Activated CD4-positive, alpha-beta T cell treated with anti-CD3 and anti-CD28 coated beads for 36 hours (primary cell): ENCODE measurements at regions not wholly inside any gene's neighbourhood (a gene's known extent, or its start where the extent isn't known, plus 50 kb on each side); places are given as distances from the start of the nearest gene placed in this dataset.

Experiments
- ATAC-seq: fragments of 200-7000 bp; cut with Tn5 transposase; one replicate; pipeline ENCODE4 v1.10.0; 2021; ENCODE audit warnings: mild to moderate bottlenecking, moderate library complexity
- CTCF ChIA-PET: fragments of 350-600 bp; sonication (Branson Sonifier 250); formaldehyde crosslinking; loops from one replicate; lab custom pipeline; 2021; ENCODE audit warnings: antibody characterized with exemption; lab: Charles Lee
- POLR2A ChIA-PET: fragments of 350-600 bp; sonication (Branson Sonifier 250); formaldehyde crosslinking; loops from one replicate; lab custom pipeline; 2021; ENCODE audit warnings: antibody characterized with exemption, inconsistent platforms; lab: Charles Lee
- DNase-seq: peaks from one replicate; pipeline ENCODE4 v3.0.0-alpha.2; 2020
- H3K27ac Mint-ChIP-seq: one replicate; pipeline ENCODE4 v1.8.0; 2021; ENCODE audit warnings: mixed read lengths
- H3K27me3 Mint-ChIP-seq: one replicate; pipeline ENCODE4 v1.8.0; 2021; ENCODE audit warnings: mixed read lengths
- H3K36me3 Mint-ChIP-seq: one replicate; pipeline ENCODE4 v1.8.0; 2021; ENCODE audit warnings: low read depth, mixed read lengths
- H3K4me1 Mint-ChIP-seq: one replicate; pipeline ENCODE4 v1.8.0; 2021; ENCODE audit warnings: mixed read lengths
- H3K4me3 Mint-ChIP-seq: one replicate; pipeline ENCODE4 v1.8.0; 2021; ENCODE audit warnings: mild to moderate bottlenecking, moderate library complexity, mixed read lengths
- H3K9me3 Mint-ChIP-seq: one replicate; pipeline ENCODE4 v1.8.0; 2021; ENCODE audit warnings: low read depth, mixed read lengths
- intact Hi-C, 2 experiments: fragments of 100-400 bp; cut with DNase I in 1 of 2; cut with micrococcal nuclease in 1 of 2; formaldehyde crosslinking; loops; one replicate each; pipeline versions ENCODE4 v1.14.2 to v1.15.1; 2022 to 2024; cut with DNase I, micrococcal nuclease

DNA sequence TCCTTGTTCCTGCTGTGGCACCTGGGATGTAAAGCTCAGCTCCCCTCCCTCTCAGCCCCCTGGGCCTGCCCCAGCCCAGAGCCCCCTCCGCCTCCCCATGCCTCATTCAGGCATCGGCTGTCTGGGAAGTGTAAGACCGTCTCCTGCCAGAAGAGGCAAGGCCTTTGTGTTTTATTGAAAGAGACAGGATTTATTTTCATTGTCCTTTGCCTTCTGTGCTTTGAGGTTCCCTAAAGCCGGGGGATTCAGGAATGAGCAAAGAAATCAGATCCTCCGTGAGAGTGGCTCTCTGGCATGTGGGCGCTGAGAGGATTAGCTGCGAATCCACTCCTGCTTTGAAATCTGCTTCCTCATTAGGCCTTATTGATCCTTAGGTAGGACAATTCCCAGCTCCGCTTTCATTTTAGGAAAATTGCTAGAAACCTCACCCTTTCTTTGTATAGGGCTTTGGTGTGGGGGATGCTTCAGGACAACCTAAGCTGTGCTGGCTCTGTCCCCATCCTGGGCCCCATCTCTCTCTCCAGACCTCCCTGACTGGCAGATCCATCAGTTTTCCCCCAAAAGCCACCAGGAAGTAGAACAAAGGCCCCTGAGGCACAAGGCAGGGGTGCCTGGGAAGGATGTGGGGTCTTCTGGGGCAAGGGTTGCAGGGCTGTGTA is 211.5 kb upstream of the TNRC6C start:
- POLR2A ChIA-PET: no interaction called here

GRCh38 chr17:77748436-77748835 is 210.1 kb upstream of the TNRC6C start:
- POLR2A ChIA-PET: no interaction called here
- no peak for DNase-seq

More for the DNA sequence above, 211.5 kb upstream of the TNRC6C start:
- H3K4me1 Mint-ChIP-seq: no peaks in the 10 kb centered on the region
- intact Hi-C loops: no loop called here
- CTCF ChIA-PET: interaction anchor here (1.0 kb wide), 1 partner anchor 205 kb away, joined by 3 read pairs; no protein-coding TSS in a partner anchor
- DNase-seq: no peak
- H3K36me3 Mint-ChIP-seq: no peaks in the 10 kb centered on the region
- no peaks in the 10 kb centered on the region for H3K9me3 Mint-ChIP-seq
- no peak for ATAC-seq
- H3K27ac Mint-ChIP-seq: no peak overlapping the region
- no peak overlapping the region for H3K4me3 Mint-ChIP-seq
- no peaks in the 10 kb centered on the region for H3K27me3 Mint-ChIP-seq

GRCh38 chr17:77749321-77749751 is 209.2 kb upstream of the TNRC6C start:
- intact Hi-C loops: no loop called here
- no peak overlapping the region for H3K27ac Mint-ChIP-seq
- DNase-seq: no peak
- ATAC-seq: no peak
- CTCF ChIA-PET: interaction anchor here (0.6 kb wide), 1 partner anchor 177 kb away, joined by 4 read pairs; no protein-coding TSS in a partner anchor
- POLR2A ChIA-PET: interaction anchor here (0.6 kb wide), 1 partner anchor 1222 kb away, joined by 3 read pairs; no protein-coding TSS in a partner anchor
- no peaks in the 10 kb centered on the region for H3K4me1 Mint-ChIP-seq
- H3K36me3 Mint-ChIP-seq: no peaks in the 10 kb centered on the region
- no peak overlapping the region for H3K4me3 Mint-ChIP-seq
- no peaks in the 10 kb centered on the region for H3K27me3 Mint-ChIP-seq
- H3K9me3 Mint-ChIP-seq: no peaks in the 10 kb centered on the region

More at GRCh38 chr17:77748436-77748835, 210.1 kb upstream of the TNRC6C start:
- ATAC-seq: no peak
- H3K4me1 Mint-ChIP-seq: no peaks in the 10 kb centered on the region
- H3K27ac Mint-ChIP-seq: no peak overlapping the region
- no peaks in the 10 kb centered on the region for H3K27me3 Mint-ChIP-seq
- H3K4me3 Mint-ChIP-seq: no peak overlapping the region
- no peaks in the 10 kb centered on the region for H3K36me3 Mint-ChIP-seq
- no peaks in the 10 kb centered on the region for H3K9me3 Mint-ChIP-seq
- CTCF ChIA-PET: no interaction called here
- intact Hi-C loops: no loop called here

- Mint-ChIP-seq H3K9me3 (no peaks in the 10 kb centered on the region), H3K36me3 (no peaks in the 10 kb centered on the region), H3K27me3 (no peaks in the 10 kb centered on the region), H3K27ac (no peak overlapping the region), H3K4me3 (no peak overlapping the region), H3K4me1 (no peaks in the 10 kb centered on the region)
- DNase-seq: no peak
- ATAC-seq: no peak
- intact Hi-C loops: no loop called here
- CTCF ChIA-PET: interaction anchor here (0.6 kb wide), 2 partner anchors 178 to 335 kb away, joined by 3 to 4 read pairs; no protein-coding TSS in a partner anchor
- POLR2A ChIA-PET: no interaction called here
Observed at GRCh38 chr17:77749989-77750388, 208.5 kb upstream of the TNRC6C start.

DNA sequence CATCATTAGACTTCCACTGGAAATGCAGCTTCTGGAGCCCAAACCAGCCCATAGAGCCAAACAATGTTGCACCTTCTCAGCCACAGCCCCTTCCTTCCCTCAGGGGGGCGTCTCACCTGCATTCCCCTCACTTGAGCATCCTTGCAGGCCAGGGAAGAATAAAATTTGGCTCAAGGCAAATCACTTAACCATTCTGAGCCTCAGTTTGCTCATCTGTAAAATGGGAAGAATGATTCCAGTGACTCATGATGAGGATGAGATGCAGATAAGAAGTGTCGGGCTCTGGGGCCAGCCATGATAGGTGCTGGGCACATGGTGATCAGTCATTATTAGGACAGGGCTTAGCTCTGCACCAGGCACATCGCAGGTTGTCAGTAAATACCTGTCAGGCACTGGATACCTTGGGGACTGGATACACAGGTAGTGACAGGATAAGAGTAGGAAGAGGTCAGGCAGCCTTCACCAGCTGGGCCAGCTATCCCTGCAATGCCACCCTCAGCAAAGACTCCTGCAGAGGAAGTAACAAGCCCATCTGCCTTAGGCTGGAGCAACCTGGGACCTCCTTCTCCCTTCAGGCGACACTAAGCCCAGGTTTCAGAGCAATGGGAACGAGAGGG is 208.0 kb upstream of the TNRC6C start:
- no peak for ATAC-seq
- no peaks in the 10 kb centered on the region for H3K27me3 Mint-ChIP-seq
- H3K36me3 Mint-ChIP-seq: no peaks in the 10 kb centered on the region
- no peaks in the 10 kb centered on the region for H3K9me3 Mint-ChIP-seq
- POLR2A ChIA-PET: no interaction called here
- no peak for DNase-seq
- intact Hi-C loops: no loop called here
- no peak overlapping the region for H3K27ac Mint-ChIP-seq
- CTCF ChIA-PET: interaction anchor here (0.6 kb wide), 1 partner anchor 334 kb away, joined by 3 read pairs; no protein-coding TSS in a partner anchor
- no peak overlapping the region for H3K4me3 Mint-ChIP-seq
- H3K4me1 Mint-ChIP-seq: no peaks in the 10 kb centered on the region

DNA sequence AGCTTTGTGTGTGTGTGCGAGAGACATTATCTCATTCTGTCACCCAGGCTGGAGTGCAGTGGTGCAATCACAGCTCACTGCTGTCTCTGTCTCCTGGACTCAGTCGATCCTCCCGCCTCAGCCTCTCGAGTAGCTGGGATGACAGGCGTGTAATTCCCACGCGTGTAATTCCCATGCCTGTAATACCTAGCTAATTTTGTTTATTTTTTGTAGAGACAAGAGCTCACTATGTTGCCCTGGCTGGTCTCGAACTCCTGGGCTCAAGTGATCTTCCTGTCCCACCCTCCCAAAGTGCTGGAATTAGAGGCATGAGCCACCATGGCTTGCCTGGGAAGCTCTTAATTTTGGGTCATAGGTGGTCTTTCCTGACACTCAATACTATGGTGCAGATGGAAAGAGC is 205.3 kb upstream of the TNRC6C start:
- no peak overlapping the region for H3K27ac Mint-ChIP-seq
- no peaks in the 10 kb centered on the region for H3K27me3 Mint-ChIP-seq
- CTCF ChIA-PET: interaction anchor here (0.5 to 0.6 kb wide), 2 partner anchors 175 to 715 kb away, joined by 3 read pairs; no protein-coding TSS in a partner anchor
- DNase-seq: no peak
- POLR2A ChIA-PET: interaction anchor here (0.6 kb wide), 2 partner anchors 72 to 100 kb away, joined by 3 to 7 read pairs; no protein-coding TSS in a partner anchor
- H3K4me1 Mint-ChIP-seq: no peaks in the 10 kb centered on the region
- no peaks in the 10 kb centered on the region for H3K9me3 Mint-ChIP-seq
- no peaks in the 10 kb centered on the region for H3K36me3 Mint-ChIP-seq
- intact Hi-C loops: no loop called here
- no peak overlapping the region for H3K4me3 Mint-ChIP-seq
- ATAC-seq: no peak

GRCh38 chr17:77753691-77754245 is 204.7 kb upstream of the TNRC6C start:
- Mint-ChIP-seq H3K27me3 (no peaks in the 10 kb centered on the region), H3K27ac (no peak overlapping the region), H3K36me3 (no peaks in the 10 kb centered on the region), H3K9me3 (no peaks in the 10 kb centered on the region), H3K4me1 (no peaks in the 10 kb centered on the region), H3K4me3 (no peak overlapping the region)
- DNase-seq (no peak), ATAC-seq (no peak)
- ChIA-PET CTCF (interaction anchor here (0.5 to 0.6 kb wide), 3 partner anchors 9 to 714 kb away, joined by 3 read pairs; no protein-coding TSS in a partner anchor), POLR2A (interaction anchor here (0.6 kb wide), 1 partner anchor 37 kb away, joined by 3 read pairs; no protein-coding TSS in a partner anchor)
- intact Hi-C loops: no loop called here

GRCh38 chr17:77754956-77755355 is 203.5 kb upstream of the TNRC6C start:
- Mint-ChIP-seq H3K9me3 (no peaks in the 10 kb centered on the region), H3K27ac (no peak overlapping the region), H3K4me1 (no peaks in the 10 kb centered on the region), H3K36me3 (no peaks in the 10 kb centered on the region), H3K4me3 (no peak overlapping the region), H3K27me3 (no peaks in the 10 kb centered on the region)
- DNase-seq (no peak), ATAC-seq (no peak)
- ChIA-PET POLR2A (no interaction called here), CTCF (interaction anchor here (0.8 kb wide), 1 partner anchor 259 kb away, joined by 3 read pairs; no protein-coding TSS in a partner anchor)
- intact Hi-C loops: no loop called here

- no peak for DNase-seq
- no peaks in the 10 kb centered on the region for H3K4me1 Mint-ChIP-seq
- no peaks in the 10 kb centered on the region for H3K36me3 Mint-ChIP-seq
- H3K4me3 Mint-ChIP-seq: no peak overlapping the region
- no peak overlapping the region for H3K27ac Mint-ChIP-seq
- ChIA-PET POLR2A (no interaction called here), CTCF (interaction anchor here (0.8 kb wide), 1 partner anchor 258 kb away, joined by 3 read pairs; no protein-coding TSS in a partner anchor)
- H3K9me3 Mint-ChIP-seq: no peaks in the 10 kb centered on the region
- ATAC-seq: no peak
- intact Hi-C loops: no loop called here
- no peaks in the 10 kb centered on the region for H3K27me3 Mint-ChIP-seq
Observed at GRCh38 chr17:77755410-77755963, 203.0 kb upstream of the TNRC6C start.

DNA sequence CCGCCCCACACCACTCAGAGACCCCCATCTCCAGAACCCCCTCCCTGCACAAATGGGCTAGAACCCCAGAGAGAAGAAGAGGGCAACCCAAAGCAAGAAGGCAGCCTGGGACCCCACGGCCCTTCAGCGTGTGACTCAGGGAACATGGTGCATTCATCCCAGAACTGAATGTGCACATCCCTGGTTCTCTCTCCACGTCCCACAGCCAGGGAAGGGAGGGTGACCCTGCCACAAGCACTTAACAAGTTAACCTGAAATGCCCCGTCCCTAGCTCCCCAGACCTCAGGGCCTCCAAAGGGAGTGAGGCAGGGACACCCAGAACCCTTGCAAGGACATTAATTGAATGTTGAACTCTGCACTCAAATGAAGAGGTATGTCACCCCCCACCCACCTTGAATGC is 202.5 kb upstream of the TNRC6C start:
- Mint-ChIP-seq H3K4me3 (no peak overlapping the region), H3K27ac (no peak overlapping the region), H3K9me3 (no peaks in the 10 kb centered on the region), H3K27me3 (no peaks in the 10 kb centered on the region), H3K4me1 (no peaks in the 10 kb centered on the region), H3K36me3 (no peaks in the 10 kb centered on the region)
- POLR2A ChIA-PET: no interaction called here
- CTCF ChIA-PET: no interaction called here
- ATAC-seq (no peak), DNase-seq (no peak)
- intact Hi-C loops: no loop called here

DNA sequence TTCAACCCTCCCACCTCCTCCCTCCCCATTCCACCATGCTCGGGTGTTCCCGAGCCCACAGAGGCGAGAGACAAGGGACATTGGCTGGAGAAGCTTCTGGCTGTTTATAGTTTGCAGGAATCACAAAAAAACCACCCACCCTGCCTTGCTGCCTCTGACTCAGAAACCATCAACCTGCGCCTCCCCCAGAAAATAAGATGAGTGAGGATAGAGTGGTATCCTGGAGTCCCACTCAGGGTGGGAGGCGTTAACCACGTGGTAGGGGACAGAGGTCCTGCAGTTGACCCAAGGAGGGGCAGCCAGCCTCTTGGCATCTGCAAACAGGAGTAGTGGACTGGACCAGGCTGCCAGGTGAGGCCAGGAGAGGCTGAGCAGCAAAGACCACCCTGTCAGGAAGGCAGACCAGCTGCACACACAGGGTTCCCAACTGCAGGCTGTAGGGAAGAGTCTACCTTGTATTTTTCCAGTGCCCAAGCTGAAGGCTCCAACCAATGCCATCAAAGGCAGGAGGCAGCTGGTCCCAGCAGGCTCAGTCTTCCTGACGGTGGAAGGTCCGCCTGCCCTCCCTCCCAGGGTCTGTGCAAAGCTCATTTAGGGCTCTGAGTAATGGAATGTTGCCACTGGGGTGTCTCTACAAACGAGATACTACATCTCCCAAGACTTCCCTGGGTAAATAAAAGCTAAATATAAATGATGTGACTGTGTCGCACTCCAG is 201.5 kb upstream of the TNRC6C start:
- intact Hi-C loops: no loop called here
- CTCF ChIA-PET: interaction anchor here (0.6 to 1.3 kb wide), 3 partner anchors 17 to 249 kb away, joined by 3 read pairs; no protein-coding TSS in a partner anchor
- Mint-ChIP-seq H3K27ac (no peak overlapping the region), H3K4me1 (no peaks in the 10 kb centered on the region), H3K9me3 (no peaks in the 10 kb centered on the region), H3K27me3 (no peaks in the 10 kb centered on the region), H3K36me3 (no peaks in the 10 kb centered on the region), H3K4me3 (no peak overlapping the region)
- POLR2A ChIA-PET: no interaction called here
- no peak for ATAC-seq
- DNase-seq: no peak
